GM12878 (cell line): ENCODE measurements at regions not wholly inside any gene's neighbourhood (a gene's known extent, or its start where the extent isn't known, plus 50 kb on each side); places are given as distances from the start of the nearest gene placed in this dataset.
A peak's percentile ranks its signal among the peaks of the same experiment; 100 is the strongest.

ENCODE experiments used
- ATAC-seq: fragments of 200-7000 bp; cut with Tn5 transposase; 3 replicates; pipeline ENCODE4 v1.9.1; 2020; ENCODE audit warnings: mild to moderate bottlenecking, moderate library complexity
- BruUV-seq: library from RNA; stranded (reverse); fragments of 400-500 nt; replicated peaks from 2 replicates; lab custom pipeline; 2021; lab: Mats Ljungman, UMichigan
- CTCF ChIA-PET: fragments of 300-600 bp; sonication (Branson Sonifier 250); formaldehyde crosslinking; extraction: SDS; loops from one replicate; lab custom pipeline; 2021; ENCODE audit warnings: inconsistent platforms; lab: Yijun Ruan, JAX
- POLR2A ChIA-PET: fragments of 350-600 bp; formaldehyde crosslinking; extraction: SDS; loops from one replicate; lab custom pipeline; 2021; ENCODE audit warnings: inconsistent platforms; lab: Charles Lee
- RAD21 ChIA-PET: fragments of 300-600 bp; sonication (Branson Sonifier 250); formaldehyde crosslinking; loops from one replicate; lab custom pipeline; 2023; ENCODE audit warnings: antibody characterized with exemption; ENCODE audit not compliant: unreplicated experiment; lab: Charles Lee
- SMC1A ChIA-PET: fragments of 300-600 bp; sonication (Branson Sonifier 250); formaldehyde crosslinking; loops from one replicate; lab custom pipeline; 2023; ENCODE audit not compliant: unreplicated experiment, uncharacterized antibody; lab: Charles Lee
- DNase-seq: peaks from one replicate; pipeline ENCODE4 v3.0.0-alpha.2; 2011; ENCODE audit warnings: low read depth, low spot score
- FAIRE-seq: peaks from 3 replicates; lab custom pipeline; 2011; peaks lifted over from hg19 to GRCh38; lab: Jason Lieb, UNC
- H2AFZ ChIP-seq: 2 replicates; pipeline ENCODE4 v1.6.0; 2011; ENCODE audit warnings: low read depth, low read length, control low read depth; ENCODE audit not compliant: control insufficient read depth
- H3K27ac ChIP-seq: 2 replicates; pipeline ENCODE4 v1.5.1; 2011; ENCODE audit warnings: control low read depth; ENCODE audit not compliant: control insufficient read depth, insufficient read depth
- H3K27me3 ChIP-seq, 2 experiments: replicated peaks in 1 of 2; 2 replicates each; pipeline versions ENCODE4 v1.6.0 to v1.6.1; 2011; ENCODE audit warnings: low read length in 1 of 2; ENCODE audit not compliant: control insufficient read depth in 2 of 2, insufficient read depth in 2 of 2
- H3K36me3 ChIP-seq, 2 experiments: 2 replicates each; pipeline ENCODE4 v1.5.1; 2011; ENCODE audit warnings: low read length in 1 of 2; ENCODE audit not compliant: control insufficient read depth in 2 of 2, insufficient read depth in 2 of 2
- H3K4me1 ChIP-seq: 2 replicates; pipeline ENCODE4 v1.6.1; 2011; ENCODE audit warnings: mild to moderate bottlenecking, low read length, moderate library complexity, mixed read lengths; ENCODE audit not compliant: control insufficient read depth, insufficient read depth
- H3K4me2 ChIP-seq: 2 replicates; pipeline ENCODE4 v1.6.0; 2011; ENCODE audit warnings: control low read depth; ENCODE audit not compliant: control insufficient read depth, insufficient read depth
- H3K4me3 ChIP-seq: fragments of 200-600 bp; sonication (generic); 2 replicates; pipeline ENCODE4 v1.5.1; 2016
- H3K79me2 ChIP-seq: 2 replicates; pipeline ENCODE4 v1.6.0; 2011; ENCODE audit warnings: low read length; ENCODE audit not compliant: control insufficient read depth, insufficient read depth
- H3K9ac ChIP-seq: 2 replicates; pipeline ENCODE4 v1.8.0; 2011; ENCODE audit warnings: low read length, control low read depth, mixed read lengths; ENCODE audit not compliant: control insufficient read depth, insufficient read depth
- H3K9me3 ChIP-seq: replicated peaks from 3 replicates; pipeline ENCODE4 v1.5.1; 2011; ENCODE audit warnings: mild to moderate bottlenecking, low read length; ENCODE audit not compliant: control insufficient read depth, insufficient read depth
- H4K20me1 ChIP-seq: 2 replicates; pipeline ENCODE4 v1.6.0; 2011; ENCODE audit not compliant: control insufficient read depth, insufficient read depth
- ATF2 ChIP-seq: IDR thresholded peaks from 2 replicates; pipeline ENCODE4 v1.6.1; 2012; ENCODE audit warnings: low read length, inconsistent platforms
- BRCA1 ChIP-seq: IDR thresholded peaks from 2 replicates; pipeline ENCODE4 v1.6.1; 2011; ENCODE audit warnings: low read depth, low read length, improper control_type of control experiment
- CREB1 ChIP-seq: IDR thresholded peaks from 2 replicates; pipeline ENCODE4 v1.6.1; 2012; ENCODE audit warnings: low read depth, mild to moderate bottlenecking, inconsistent platforms
- ETV6 ChIP-seq, 2 experiments: fragments of 450-650 bp in 1 of 2; IDR thresholded peaks in 1 of 2; conservative IDR thresholded peaks in 1 of 2; 2 replicates each; pipeline ENCODE4 v1.6.1; 2014; ENCODE audit warnings: antibody characterized with exemption in 1 of 2, borderline replicate concordance in 1 of 2, low read depth in 1 of 2, mild to moderate bottlenecking in 1 of 2, moderate library complexity in 1 of 2
- FOXM1 ChIP-seq: IDR thresholded peaks from 2 replicates; pipeline ENCODE4 v1.6.1; 2012; ENCODE audit warnings: low read depth, mild to moderate bottlenecking, inconsistent platforms, low read length, moderate library complexity
- KDM1A ChIP-seq: fragments of 200-600 bp; sonication (generic); IDR thresholded peaks from 2 replicates; pipeline ENCODE4 v1.6.1; 2016; ENCODE audit warnings: borderline replicate concordance
- MEF2A ChIP-seq: IDR thresholded peaks from 2 replicates; pipeline ENCODE4 v1.6.1; 2011; ENCODE audit warnings: low read depth, mild to moderate bottlenecking, low read length, moderate library complexity; ENCODE audit not compliant: insufficient read depth
- MTA2 ChIP-seq: fragments of 450-650 bp; IDR thresholded peaks from 2 replicates; pipeline ENCODE4 v1.6.1; 2016; ENCODE audit warnings: low read depth, mild to moderate bottlenecking, moderate library complexity
- MTA3 ChIP-seq: IDR thresholded peaks from 2 replicates; pipeline ENCODE4 v1.6.1; 2012; ENCODE audit warnings: low read length, inconsistent platforms, borderline replicate concordance
- NFXL1 ChIP-seq: fragments of 450-650 bp; IDR thresholded peaks from 2 replicates; pipeline ENCODE4 v1.6.1; 2017; ENCODE audit warnings: antibody characterized with exemption, mild to moderate bottlenecking, borderline replicate concordance
- PML ChIP-seq: IDR thresholded peaks from 2 replicates; pipeline ENCODE4 v1.6.1; 2012; ENCODE audit warnings: low read length, inconsistent platforms
- RAD21 ChIP-seq: IDR thresholded peaks from 2 replicates; pipeline ENCODE4 v1.6.1; 2011; ENCODE audit warnings: mild to moderate bottlenecking, low read depth, low read length, moderate library complexity; ENCODE audit not compliant: insufficient read depth
- RAD51 ChIP-seq: fragments of 450-650 bp; IDR thresholded peaks from 2 replicates; pipeline ENCODE4 v1.6.1; 2016; ENCODE audit warnings: moderate library complexity, mild to moderate bottlenecking, inconsistent platforms
- TBL1XR1 ChIP-seq: IDR thresholded peaks from 2 replicates; pipeline ENCODE4 v1.6.1; 2012; ENCODE audit warnings: low read depth, low read length, improper control_type of control experiment
- TCF3 ChIP-seq: IDR thresholded peaks from 2 replicates; pipeline ENCODE4 v1.6.1; 2012; ENCODE audit warnings: low read depth, mild to moderate bottlenecking, low read length, borderline replicate concordance; ENCODE audit not compliant: insufficient read depth
- WGBS: methylation state at CpG from one replicate; pipeline ENCODE4 v1.1.6; 2016; ENCODE audit warnings: low lambda C conversion rate; ENCODE audit not compliant: insufficient replicate concordance, insufficient coverage; ENCODE audit errors: missing lambda C conversion rate; 5-methylcytosine and 5-hydroxymethylcytosine counted together
- in situ Hi-C: fragments of 300-500 bp; cut with MboI; formaldehyde crosslinking; loops from 9 replicates; pipeline ENCODE4 v1.14.3; 2018; ENCODE audit warnings: mixed read lengths
- intact Hi-C: fragments of 100-400 bp; cut with micrococcal nuclease; formaldehyde crosslinking; loops from one replicate; pipeline ENCODE4 v1.14.2; 2022; ENCODE audit not compliant: unreplicated experiment
- TF ChIP-seq, protein P1 (sequence below): IDR thresholded peaks from 2 replicates; pipeline ENCODE4 v1.6.1; 2011; ENCODE audit warnings: borderline replicate concordance, low read depth, mild to moderate bottlenecking, moderate library complexity, low read length; ENCODE audit not compliant: insufficient read depth, poor library complexity, severe bottlenecking

DNA sequence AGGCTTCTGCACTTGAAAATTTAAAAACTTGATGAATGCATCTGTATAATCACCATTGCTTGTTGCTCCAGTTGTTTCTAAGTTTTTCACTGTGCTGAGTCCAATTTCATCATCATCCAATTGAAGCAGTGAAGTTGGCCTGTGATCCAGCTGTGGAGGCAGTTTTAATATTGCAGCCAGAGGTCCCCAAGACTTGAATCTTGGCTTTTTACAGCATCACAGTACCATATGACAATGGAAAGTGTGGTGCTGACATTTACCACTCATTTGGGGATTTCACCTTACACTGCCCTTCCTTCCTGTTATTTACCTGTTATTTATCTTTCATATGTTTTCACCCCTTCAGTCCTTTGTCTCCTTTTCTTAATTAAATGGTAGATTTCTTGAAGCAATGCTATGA is 76.2 kb upstream of the SPIN1 start:
- Histone ChIP-seq H3K79me2 (no peaks in the 10 kb centered on the region), H3K9me3 (no peaks in the 10 kb centered on the region), H2AFZ (no peak overlapping the region), H3K27ac (no peak overlapping the region), H3K27me3 (no peaks in the 10 kb centered on the region), H3K36me3 (no peaks in the 10 kb centered on the region), H4K20me1 (no peaks in the 10 kb centered on the region), H3K4me1 (no peaks in the 10 kb centered on the region), H3K4me2 (no peak overlapping the region), H3K4me3 (no peak overlapping the region), H3K9ac (no peak overlapping the region)
- intact Hi-C loops, result no loop called here
- no TSS peak for BruUV-seq
- ChIA-PET SMC1A (no interaction called here), CTCF (interaction anchor here (1.0 kb wide), 1 partner anchor 175 kb away, joined by 3 read pairs; no protein-coding TSS in a partner anchor), RAD21 (no interaction called here), POLR2A (no interaction called here)
- in situ Hi-C loops, result no loop called here
- ATAC-seq (no peak), FAIRE-seq (no peak), DNase-seq (no peak)
- no peak for TF ChIP-seq TCF3
- no peak for TF ChIP-seq ETV6 (conservative IDR thresholded peaks at IDR 0.05 in 1 of 2, IDR thresholded peaks at IDR 0.05 in 1 of 2; ENCODE audit: borderline replicate concordance in 1 of 2, low read depth in 1 of 2)
- TF ChIP-seq MEF2A, result no peak
- TF ChIP-seq BRCA1, result no peak

DNA sequence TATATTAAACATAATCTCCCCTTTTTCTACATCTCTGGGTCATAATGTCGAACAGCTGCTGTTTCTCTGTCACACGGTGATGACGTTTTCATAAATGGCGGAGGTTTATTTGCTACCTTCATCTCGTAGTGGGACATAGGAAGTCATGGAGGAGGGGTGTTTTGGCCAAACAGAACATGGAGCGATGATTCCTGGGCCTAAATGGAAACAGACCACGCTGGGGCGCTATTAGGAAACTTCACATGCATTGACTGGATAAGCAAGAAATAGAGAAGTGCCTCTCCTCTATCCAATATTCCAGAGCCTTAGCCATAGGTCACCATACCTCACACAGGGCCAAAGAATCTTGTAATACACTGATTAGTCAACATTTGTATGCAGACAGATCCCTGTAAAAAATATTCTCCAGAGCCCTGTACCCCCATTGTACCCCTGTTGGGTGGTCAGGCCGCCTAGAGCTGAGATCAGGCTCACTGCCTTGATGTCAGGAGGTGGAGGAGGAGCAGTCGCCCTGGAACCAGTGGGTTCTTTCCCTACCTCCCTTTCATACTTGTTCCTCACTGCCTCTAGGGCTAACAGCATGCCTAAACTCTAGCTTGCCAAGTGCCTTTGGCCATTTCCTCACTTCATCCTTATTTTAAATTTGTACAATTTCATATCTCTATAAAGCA is 77.8 kb upstream of the SPIN1 start:
- no peaks in the 10 kb centered on the region for H3K79me2 ChIP-seq
- no peak for ATAC-seq
- H3K4me1 ChIP-seq, result no peaks in the 10 kb centered on the region
- no peaks in the 10 kb centered on the region for H3K27me3 ChIP-seq
- H3K4me2 ChIP-seq, result no peak overlapping the region
- H3K27ac ChIP-seq, result no peak overlapping the region
- no peaks in the 10 kb centered on the region for H3K36me3 ChIP-seq
- CTCF ChIA-PET, result interaction anchor here (0.6 kb wide), 1 partner anchor 890 kb away, joined by 3 read pairs; no protein-coding TSS in a partner anchor
- SMC1A ChIA-PET, result no interaction called here
- no peak overlapping the region for H2AFZ ChIP-seq
- H3K9ac ChIP-seq, result no peak overlapping the region
- DNase-seq, result no peak
- no peak overlapping the region for H3K4me3 ChIP-seq
- RAD21 ChIA-PET, result no interaction called here
- no peaks in the 10 kb centered on the region for H4K20me1 ChIP-seq
- FAIRE-seq, result no peak
- intact Hi-C loops, result no loop called here
- no peaks in the 10 kb centered on the region for H3K9me3 ChIP-seq
- 23% methylated on average over 10 of the region's 10 CpGs for WGBS
- no TSS peak for BruUV-seq
- POLR2A ChIA-PET, result no interaction called here
- in situ Hi-C loops, result no loop called here
- no peak for TF ChIP-seq KDM1A
- no peak for TF ChIP-seq RAD21
- no peak for TF ChIP-seq NFXL1
- 0 out of 2 replicates have a peak, but pooled peaks have one; percentile 16 for TF ChIP-seq CREB1
- TF ChIP-seq RAD51, result no peak
- no peak for TF ChIP-seq MTA2
- TF ChIP-seq, protein P1, sequence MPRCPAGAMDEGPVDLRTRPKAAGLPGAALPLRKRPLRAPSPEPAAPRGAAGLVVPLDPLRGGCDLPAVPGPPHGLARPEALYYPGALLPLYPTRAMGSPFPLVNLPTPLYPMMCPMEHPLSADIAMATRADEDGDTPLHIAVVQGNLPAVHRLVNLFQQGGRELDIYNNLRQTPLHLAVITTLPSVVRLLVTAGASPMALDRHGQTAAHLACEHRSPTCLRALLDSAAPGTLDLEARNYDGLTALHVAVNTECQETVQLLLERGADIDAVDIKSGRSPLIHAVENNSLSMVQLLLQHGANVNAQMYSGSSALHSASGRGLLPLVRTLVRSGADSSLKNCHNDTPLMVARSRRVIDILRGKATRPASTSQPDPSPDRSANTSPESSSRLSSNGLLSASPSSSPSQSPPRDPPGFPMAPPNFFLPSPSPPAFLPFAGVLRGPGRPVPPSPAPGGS, result no peak
- TF ChIP-seq ATF2, result no peak
- no peak for TF ChIP-seq PML
- TF ChIP-seq MTA3, result no peak
- TF ChIP-seq TBL1XR1, result no peak
- no peak for TF ChIP-seq FOXM1
